ENCODE measurements at regions not wholly inside any gene's neighbourhood (a gene's known extent, or its start where the extent isn't known, plus 50 kb on each side); places are given as distances from the start of the nearest gene placed in this dataset.

- POLR2A ChIA-PET = no interaction called here
- DNase-seq = no peak
- Mint-ChIP-seq H3K27ac (no peak overlapping the region), H3K4me1 (no peaks in the 10 kb centered on the region), H3K4me3 (no peak overlapping the region), H3K9me3 (no peaks in the 10 kb centered on the region), H3K36me3 (ENCODE audit: low read depth) (no peaks in the 10 kb centered on the region), H3K27me3 (no peaks in the 10 kb centered on the region)
- CTCF ChIA-PET = no interaction called here
These were observed 85.0 kb upstream of the USP38 start for GRCh38 chr4:143099693-143100092.

- Mint-ChIP-seq H3K36me3 (ENCODE audit: low read depth) (no peaks in the 10 kb centered on the region), H3K27me3 (peaks cover 2% of the 10 kb centered on the region), H3K9me3 (no peaks in the 10 kb centered on the region), H3K27ac (no peak overlapping the region), H3K4me1 (no peaks in the 10 kb centered on the region), H3K4me3 (no peak overlapping the region)
- POLR2A ChIA-PET = no interaction called here
- no peak for DNase-seq
- CTCF ChIA-PET = no interaction called here
These were observed 75.3 kb upstream of the USP38 start for GRCh38 chr4:143109376-143109775.

- Mint-ChIP-seq H3K36me3 (ENCODE audit: low read depth) (no peaks in the 10 kb centered on the region), H3K4me1 (no peaks in the 10 kb centered on the region), H3K9me3 (no peaks in the 10 kb centered on the region), H3K27ac (no peak overlapping the region), H3K27me3 (peaks cover 6% of the 10 kb centered on the region), H3K4me3 (no peak overlapping the region)
- POLR2A ChIA-PET = no interaction called here
- DNase-seq = no peak
- CTCF ChIA-PET = no interaction called here
These were observed 66.1 kb upstream of the USP38 start for GRCh38 chr4:143118663-143119062.

DNA sequence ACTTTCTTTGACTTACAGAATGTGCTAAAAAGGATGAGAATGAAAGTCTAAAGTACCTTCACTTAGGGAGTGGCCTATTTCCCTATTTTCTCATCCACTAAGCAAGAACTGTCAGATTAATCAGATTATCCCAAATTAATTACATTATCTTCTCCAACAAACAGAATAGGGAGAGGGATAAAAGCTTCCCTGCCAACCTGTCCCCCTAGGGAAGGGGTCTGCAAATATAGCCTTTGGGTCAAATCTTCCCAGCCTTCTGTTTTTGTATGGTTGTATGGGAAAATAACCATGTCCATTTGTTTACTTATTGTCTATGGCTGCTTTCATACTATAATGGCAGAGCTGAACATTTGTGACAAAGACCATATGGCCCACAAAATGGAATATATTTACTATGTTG is 57.1 kb upstream of the USP38 start:
- Mint-ChIP-seq H3K27me3 (no peaks in the 10 kb centered on the region), H3K9me3 (no peaks in the 10 kb centered on the region), H3K4me3 (no peak overlapping the region), H3K27ac (no peak overlapping the region), H3K36me3 (ENCODE audit: low read depth) (no peaks in the 10 kb centered on the region), H3K4me1 (no peaks in the 10 kb centered on the region)
- no peak for DNase-seq
- ChIA-PET POLR2A (no interaction called here), CTCF (no interaction called here)

GRCh38 chr4:143133977-143134376 is 50.7 kb upstream of the USP38 start:
- ChIA-PET POLR2A (no interaction called here), CTCF (no interaction called here)
- H3K27ac Mint-ChIP-seq = no peak overlapping the region
- no peaks in the 10 kb centered on the region for H3K4me1 Mint-ChIP-seq
- no peaks in the 10 kb centered on the region for H3K36me3 Mint-ChIP-seq (ENCODE audit: low read depth)
- DNase-seq = no peak
- H3K27me3 Mint-ChIP-seq = peaks cover 3% of the 10 kb centered on the region
- no peak overlapping the region for H3K4me3 Mint-ChIP-seq
- no peaks in the 10 kb centered on the region for H3K9me3 Mint-ChIP-seq
